ENCODE measurements at regions not wholly inside any gene's neighbourhood (a gene's known extent, or its start where the extent isn't known, plus 50 kb on each side); places are given as distances from the start of the nearest gene placed in this dataset.

DNA sequence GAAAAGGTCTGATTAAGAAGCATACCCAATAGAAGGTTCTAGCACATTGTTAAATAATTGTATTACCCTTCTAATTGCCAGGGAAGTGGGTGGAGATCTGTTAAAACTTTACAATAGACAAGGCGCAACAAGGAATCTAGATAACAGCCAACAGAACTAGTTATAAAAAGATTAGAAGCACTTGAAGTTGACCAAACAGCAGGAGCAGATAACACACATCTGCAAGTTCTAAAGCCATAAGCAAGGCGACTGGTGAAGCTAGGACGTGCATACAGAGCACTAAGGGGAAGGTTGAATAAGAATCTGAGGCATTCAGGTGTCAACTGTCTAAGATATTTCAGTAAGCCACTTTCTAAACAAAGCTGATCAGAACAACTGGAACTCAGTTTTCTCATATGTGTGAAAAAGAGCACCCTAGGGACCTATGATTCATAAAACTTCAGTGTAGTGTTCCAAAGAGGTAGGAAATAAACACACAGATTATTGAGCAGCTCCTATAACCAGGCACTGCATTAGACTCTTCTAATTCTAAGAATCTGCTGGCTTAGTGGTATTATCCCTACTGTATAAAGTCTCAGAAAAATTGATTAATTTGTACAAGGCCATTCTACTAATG is 111.2 kb downstream of the SAMD9 start:
- Histone ChIP-seq H3K9me3 (ENCODE audit: control insufficient read depth in 4 of 4, insufficient read depth in 3 of 4, low read length in 3 of 4) (no peaks in the 10 kb centered on the region), H3K27me3 (ENCODE audit: control insufficient read depth in 3 of 3, insufficient read depth in 3 of 3, low read length in 2 of 3) (no peaks in the 10 kb centered on the region), H3K36me3 (ENCODE audit: control insufficient read depth in 4 of 4, insufficient read depth in 4 of 4, low read length in 4 of 4) (no peaks in the 10 kb centered on the region), H3K4me3 (no peak overlapping the region), H3K27ac (ENCODE audit: low read depth in 1 of 2, low read length in 1 of 2) (no peak overlapping the region), H3K9ac (ENCODE audit: insufficient read depth in 1 of 2, low read length in 2 of 2) (no peak overlapping the region), H3K4me1 (ENCODE audit: control insufficient read depth in 5 of 5, insufficient read depth in 5 of 5, low read length in 5 of 5) (no peaks in the 10 kb centered on the region)
- WGBS, 2 donors = 84 to 87% methylated on average over 3 of the region's 3 CpGs
- TF ChIP-seq, protein P1, sequence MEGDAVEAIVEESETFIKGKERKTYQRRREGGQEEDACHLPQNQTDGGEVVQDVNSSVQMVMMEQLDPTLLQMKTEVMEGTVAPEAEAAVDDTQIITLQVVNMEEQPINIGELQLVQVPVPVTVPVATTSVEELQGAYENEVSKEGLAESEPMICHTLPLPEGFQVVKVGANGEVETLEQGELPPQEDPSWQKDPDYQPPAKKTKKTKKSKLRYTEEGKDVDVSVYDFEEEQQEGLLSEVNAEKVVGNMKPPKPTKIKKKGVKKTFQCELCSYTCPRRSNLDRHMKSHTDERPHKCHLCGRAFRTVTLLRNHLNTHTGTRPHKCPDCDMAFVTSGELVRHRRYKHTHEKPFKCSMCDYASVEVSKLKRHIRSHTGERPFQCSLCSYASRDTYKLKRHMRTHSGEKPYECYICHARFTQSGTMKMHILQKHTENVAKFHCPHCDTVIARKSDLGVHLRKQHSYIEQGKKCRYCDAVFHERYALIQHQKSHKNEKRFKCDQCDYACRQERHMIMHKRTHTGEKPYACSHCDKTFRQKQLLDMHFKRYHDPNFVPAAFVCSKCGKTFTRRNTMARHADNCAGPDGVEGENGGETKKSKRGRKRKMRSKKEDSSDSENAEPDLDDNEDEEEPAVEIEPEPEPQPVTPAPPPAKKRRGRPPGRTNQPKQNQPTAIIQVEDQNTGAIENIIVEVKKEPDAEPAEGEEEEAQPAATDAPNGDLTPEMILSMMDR (IDR thresholded peaks at IDR 0.05; ENCODE audit: control extremely low read depth, extremely low read depth) = no peak
- no peak for ATAC-seq (ENCODE audit: insufficient read depth, low FRiP score)
- DNase-seq = no peak

DNA sequence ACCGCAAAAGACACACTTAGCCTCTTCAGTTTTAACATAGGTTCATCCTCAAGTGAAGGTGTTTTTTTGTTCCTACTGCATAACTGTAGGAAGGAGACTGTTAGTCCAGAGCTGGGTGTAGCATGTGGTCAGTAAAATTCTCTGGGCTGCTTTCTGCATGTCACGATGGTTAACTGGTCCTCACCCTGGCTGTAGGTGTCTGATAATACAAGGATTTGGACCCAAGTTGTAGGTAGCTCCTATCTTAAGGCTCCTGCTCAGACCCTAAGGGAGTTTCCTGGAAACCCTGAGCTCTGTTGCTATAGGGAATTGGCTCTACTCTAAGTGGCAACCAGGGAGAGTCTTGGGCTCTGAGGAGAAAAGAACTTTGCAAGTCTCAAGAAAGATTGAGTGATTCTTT is 112.9 kb downstream of the SAMD9 start:
- no peaks in the 10 kb centered on the region for H3K9me3 ChIP-seq (ENCODE audit: control insufficient read depth in 4 of 4, insufficient read depth in 3 of 4, low read length in 3 of 4)
- no peaks in the 10 kb centered on the region for H3K36me3 ChIP-seq (ENCODE audit: control insufficient read depth in 4 of 4, insufficient read depth in 4 of 4, low read length in 4 of 4)
- DNase-seq (no peak), ATAC-seq (ENCODE audit: insufficient read depth, low FRiP score) (no peak)
- no peak overlapping the region for H3K27ac ChIP-seq (ENCODE audit: low read depth in 1 of 2, low read length in 1 of 2)
- WGBS, 2 donors = 88 to 98% methylated on average over 2 of the region's 2 CpGs
- no peaks in the 10 kb centered on the region for H3K4me1 ChIP-seq (ENCODE audit: control insufficient read depth in 5 of 5, insufficient read depth in 5 of 5, low read length in 5 of 5)
- H3K9ac ChIP-seq (ENCODE audit: insufficient read depth in 1 of 2, low read length in 2 of 2) = no peak overlapping the region
- no peaks in the 10 kb centered on the region for H3K27me3 ChIP-seq (ENCODE audit: control insufficient read depth in 3 of 3, insufficient read depth in 3 of 3, low read length in 2 of 3)
- no peak overlapping the region for H3K4me3 ChIP-seq
- TF ChIP-seq, protein P1 (IDR thresholded peaks at IDR 0.05; ENCODE audit: control extremely low read depth, extremely low read depth) = no peak

DNA sequence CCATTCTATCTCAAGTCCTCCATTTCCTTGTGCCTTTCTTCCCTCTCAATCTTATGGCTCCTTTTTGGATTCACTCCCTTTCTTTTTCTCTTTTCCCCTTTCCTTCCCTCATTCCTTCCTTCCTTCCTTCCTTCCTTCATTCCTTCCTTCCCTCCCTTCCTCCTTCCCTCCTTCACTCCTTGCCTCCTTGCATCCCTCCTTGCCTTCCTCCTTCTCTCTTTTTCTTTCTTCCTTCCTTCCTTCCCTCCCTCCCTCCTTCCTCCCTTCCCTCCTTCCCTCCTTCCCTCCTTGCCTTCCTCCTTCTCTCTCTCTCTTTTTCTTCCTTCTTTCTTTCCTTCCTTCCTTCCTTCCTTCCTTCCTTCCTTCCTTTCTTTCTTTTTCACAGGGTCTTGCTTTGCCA is 120.1 kb downstream of the SAMD9 start:
- TF ChIP-seq, protein P1 (IDR thresholded peaks at IDR 0.05; ENCODE audit: control extremely low read depth, extremely low read depth) = no peak
- Histone ChIP-seq H3K27ac (ENCODE audit: low read depth in 1 of 2, low read length in 1 of 2) (no peak overlapping the region), H3K36me3 (ENCODE audit: control insufficient read depth in 4 of 4, insufficient read depth in 4 of 4, low read length in 4 of 4) (no peaks in the 10 kb centered on the region), H3K9me3 (ENCODE audit: control insufficient read depth in 4 of 4, insufficient read depth in 3 of 4, low read length in 3 of 4) (no peaks in the 10 kb centered on the region), H3K4me3 (no peak overlapping the region), H3K4me1 (ENCODE audit: control insufficient read depth in 5 of 5, insufficient read depth in 5 of 5, low read length in 5 of 5) (peaks cover 0 to 3% (median 0%) of the 10 kb centered on the region in 5 donors), H3K9ac (ENCODE audit: insufficient read depth in 1 of 2, low read length in 2 of 2) (no peak overlapping the region), H3K27me3 (ENCODE audit: control insufficient read depth in 3 of 3, insufficient read depth in 3 of 3, low read length in 2 of 3) (no peaks in the 10 kb centered on the region)
- DNase-seq (no peak), ATAC-seq (ENCODE audit: insufficient read depth, low FRiP score) (no peak)

DNA sequence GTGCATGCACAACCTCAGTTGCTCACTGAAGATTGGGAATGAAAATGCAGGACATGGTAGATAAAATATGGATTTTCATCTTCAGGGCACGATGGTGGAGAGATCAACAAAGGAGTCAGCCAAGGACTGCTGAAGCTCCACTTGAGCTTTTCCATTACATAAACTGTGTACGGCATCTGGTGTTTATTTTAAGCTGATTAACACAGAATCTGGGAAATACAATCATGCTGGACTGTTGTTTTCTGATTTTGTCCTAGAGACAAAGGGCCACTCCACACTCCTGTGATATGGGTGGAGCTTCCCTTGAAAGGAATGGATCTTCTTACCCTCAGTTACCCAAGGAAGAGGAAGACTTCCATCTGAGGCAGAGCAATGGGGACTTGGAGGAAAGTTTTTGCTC is 120.6 kb downstream of the SAMD9 start:
- Histone ChIP-seq H3K27ac (ENCODE audit: low read depth in 1 of 2, low read length in 1 of 2) (no peak overlapping the region), H3K9ac (ENCODE audit: insufficient read depth in 1 of 2, low read length in 2 of 2) (no peak overlapping the region), H3K4me3 (no peak overlapping the region), H3K4me1 (ENCODE audit: control insufficient read depth in 5 of 5, insufficient read depth in 5 of 5, low read length in 5 of 5) (peaks cover 0 to 3% (median 0%) of the 10 kb centered on the region in 5 donors), H3K9me3 (ENCODE audit: control insufficient read depth in 4 of 4, insufficient read depth in 3 of 4, low read length in 3 of 4) (no peaks in the 10 kb centered on the region), H3K36me3 (ENCODE audit: control insufficient read depth in 4 of 4, insufficient read depth in 4 of 4, low read length in 4 of 4) (no peaks in the 10 kb centered on the region), H3K27me3 (ENCODE audit: control insufficient read depth in 3 of 3, insufficient read depth in 3 of 3, low read length in 2 of 3) (no peaks in the 10 kb centered on the region)
- TF ChIP-seq, protein P1 (IDR thresholded peaks at IDR 0.05; ENCODE audit: control extremely low read depth, extremely low read depth) = no peak
- WGBS, 2 donors = 53 to 74% methylated on average over 2 of the region's 2 CpGs
- DNase-seq = peak in 1 of 3 donors; percentile 37
- ATAC-seq (ENCODE audit: insufficient read depth, low FRiP score) = no peak
